ENCODE measurements at regions not wholly inside any gene's neighbourhood (a gene's known extent, or its start where the extent isn't known, plus 50 kb on each side); places are given as distances from the start of the nearest gene placed in this dataset.

GRCh38 chr20:56829788-56830385 is 200.8 kb downstream of the TFAP2C start:
- TF ChIP-seq CTCF (IDR thresholded peaks at IDR 0.05): no peak
- DNase-seq (no peak), ATAC-seq (no peak)
- intact Hi-C loops (cut with micrococcal nuclease): no loop called here
- Mint-ChIP-seq H3K9me3 (no peaks in the 10 kb centered on the region), H3K27me3 (peaks cover 19% of the 10 kb centered on the region), H3K4me3 (no peak overlapping the region), H3K4me1 (ENCODE audit: low read depth) (no peaks in the 10 kb centered on the region), H3K36me3 (ENCODE audit: low read depth) (no peaks in the 10 kb centered on the region), H3K27ac (no peak overlapping the region)
- ChIA-PET POLR2A (no interaction called here), CTCF (no interaction called here)

- Mint-ChIP-seq H3K4me3 (no peak overlapping the region), H3K27me3 (peaks cover 19% of the 10 kb centered on the region), H3K27ac (no peak overlapping the region), H3K36me3 (ENCODE audit: low read depth) (no peaks in the 10 kb centered on the region), H3K9me3 (no peaks in the 10 kb centered on the region), H3K4me1 (ENCODE audit: low read depth) (no peaks in the 10 kb centered on the region)
- DNase-seq: no peak
- no peak for ATAC-seq
- ChIA-PET POLR2A (no interaction called here), CTCF (no interaction called here)
- TF ChIP-seq CTCF (IDR thresholded peaks at IDR 0.05): no peak
- intact Hi-C loops (cut with micrococcal nuclease): no loop called here
These were observed 202.7 kb downstream of the TFAP2C start for GRCh38 chr20:56831795-56832194.

- Mint-ChIP-seq H3K27me3 (peaks cover 19% of the 10 kb centered on the region), H3K4me1 (ENCODE audit: low read depth) (no peaks in the 10 kb centered on the region), H3K9me3 (no peaks in the 10 kb centered on the region), H3K36me3 (ENCODE audit: low read depth) (no peaks in the 10 kb centered on the region), H3K27ac (no peak overlapping the region), H3K4me3 (no peak overlapping the region)
- ChIA-PET POLR2A (no interaction called here), CTCF (no interaction called here)
- no peak for TF ChIP-seq CTCF (IDR thresholded peaks at IDR 0.05)
- intact Hi-C loops (cut with micrococcal nuclease): no loop called here
- DNase-seq: no peak
- no peak for ATAC-seq
These were observed 204.3 kb downstream of the TFAP2C start for GRCh38 chr20:56833427-56833826.

- DNase-seq: no peak
- Mint-ChIP-seq H3K36me3 (ENCODE audit: low read depth) (no peaks in the 10 kb centered on the region), H3K4me1 (ENCODE audit: low read depth) (no peaks in the 10 kb centered on the region), H3K27me3 (peaks cover 1% of the 10 kb centered on the region), H3K27ac (no peak overlapping the region), H3K9me3 (no peaks in the 10 kb centered on the region), H3K4me3 (no peak overlapping the region)
- ChIA-PET CTCF (no interaction called here), POLR2A (no interaction called here)
- no peak for TF ChIP-seq CTCF (IDR thresholded peaks at IDR 0.05)
- ATAC-seq: no peak
- intact Hi-C loops (cut with micrococcal nuclease): no loop called here
These were observed 206.9 kb downstream of the TFAP2C start for GRCh38 chr20:56835829-56836550.

GRCh38 chr20:56839222-56839621 is 210.1 kb downstream of the TFAP2C start:
- DNase-seq (no peak), ATAC-seq (no peak)
- Mint-ChIP-seq H3K27me3 (no peaks in the 10 kb centered on the region), H3K4me3 (no peak overlapping the region), H3K9me3 (no peaks in the 10 kb centered on the region), H3K36me3 (ENCODE audit: low read depth) (no peaks in the 10 kb centered on the region), H3K27ac (no peak overlapping the region), H3K4me1 (ENCODE audit: low read depth) (no peaks in the 10 kb centered on the region)
- intact Hi-C loops (cut with micrococcal nuclease): no loop called here
- TF ChIP-seq CTCF (IDR thresholded peaks at IDR 0.05): no peak
- ChIA-PET POLR2A (no interaction called here), CTCF (no interaction called here)
